T-helper 1 cell treated with Interleukin-12 subunit alpha and Interleukin-12 subunit beta and Interleukin-4 antibody, amounts not matched to agents 30 ng/mL and 1 ng/mL, for 36 hours (primary cell): ENCODE measurements at regions not wholly inside any gene's neighbourhood (a gene's known extent, or its start where the extent isn't known, plus 50 kb on each side); places are given as distances from the start of the nearest gene placed in this dataset.

Source experiments
- intact Hi-C: fragments of 100-400 bp; cut with micrococcal nuclease; formaldehyde crosslinking; loops from one replicate; pipeline ENCODE4 v1.15.1; 2024

DNA sequence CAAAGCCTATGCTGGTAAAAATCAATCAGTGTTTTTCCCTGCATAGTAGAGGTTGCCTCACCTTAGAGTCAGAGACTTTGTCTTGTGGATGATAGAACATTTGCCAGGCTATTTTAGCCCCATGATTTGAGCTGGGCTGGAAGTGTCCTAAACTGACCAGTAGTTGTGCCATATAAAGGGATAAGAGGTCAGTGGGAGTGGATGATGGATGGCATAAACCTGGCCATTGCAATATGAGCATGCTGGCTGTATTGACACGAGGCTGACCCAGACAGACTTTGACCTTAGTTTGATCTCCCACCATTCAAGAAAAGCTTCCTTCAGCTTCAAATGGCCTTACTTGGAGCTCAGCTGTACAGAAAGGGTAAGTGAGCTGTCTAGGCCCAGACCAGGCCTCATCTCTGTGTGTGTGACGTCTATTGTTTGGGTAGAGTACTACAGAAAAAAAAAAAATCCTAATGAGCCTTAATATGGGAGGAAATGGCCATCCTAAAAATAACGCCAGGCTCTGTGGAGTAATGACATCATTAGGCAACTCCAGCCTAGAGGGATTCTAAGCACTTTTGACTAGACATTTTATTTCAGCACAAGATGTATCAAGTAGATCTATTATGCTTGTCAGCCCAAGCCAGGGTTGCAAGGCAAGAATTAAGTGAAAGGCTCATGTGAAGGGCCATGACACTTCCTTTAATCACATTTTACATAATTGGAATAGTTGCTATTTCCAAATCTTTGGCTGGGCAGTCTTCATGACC, 51.3 kb upstream of the CADM1 start:
- intact Hi-C loops = no loop called here
